Lung (tissue), 11 donors: ENCODE measurements at regions not wholly inside any gene's neighbourhood (a gene's known extent, or its start where the extent isn't known, plus 50 kb on each side); places are given as distances from the start of the nearest gene placed in this dataset.

Experiments
- ATAC-seq: fragments of 200-7000 bp; cut with Tn5 transposase; one replicate; pipeline ENCODE4 v1.9.1; 2020; ENCODE audit warnings: moderate number of reproducible peaks; ENCODE audit not compliant: insufficient read depth, low FRiP score
- DNase-seq, 3 donors: peaks; one replicate each; pipeline ENCODE4 v3.0.0-alpha.2; 2013 to 2017
- H3K27ac ChIP-seq, 2 donors: one replicate each; pipeline ENCODE4 v1.5.1; 2013; ENCODE audit warnings: mild to moderate bottlenecking in 2 of 2, moderate library complexity in 2 of 2, control low read depth in 1 of 2, inconsistent platforms in 1 of 2, low read depth in 1 of 2, low read length in 1 of 2
- H3K27me3 ChIP-seq, 3 donors: one replicate each; pipeline ENCODE4 v1.5.1; 2013; ENCODE audit warnings: low read length in 2 of 3; ENCODE audit not compliant: control insufficient read depth in 3 of 3, insufficient read depth in 3 of 3
- H3K36me3 ChIP-seq, 4 donors: one replicate each; pipeline ENCODE4 v1.5.1; 2013; ENCODE audit warnings: low read length in 4 of 4, mild to moderate bottlenecking in 1 of 4, moderate library complexity in 1 of 4; ENCODE audit not compliant: control insufficient read depth in 4 of 4, insufficient read depth in 4 of 4
- H3K4me1 ChIP-seq, 5 donors: one replicate each; pipeline ENCODE4 v1.5.1; 2013; ENCODE audit warnings: low read length in 5 of 5, mild to moderate bottlenecking in 2 of 5, moderate library complexity in 1 of 5; ENCODE audit not compliant: control insufficient read depth in 5 of 5, insufficient read depth in 5 of 5
- H3K4me3 ChIP-seq: one replicate; pipeline ENCODE4 v1.5.1; 2013; ENCODE audit warnings: mild to moderate bottlenecking, control low read depth, moderate library complexity
- H3K9ac ChIP-seq, 2 donors: one replicate each; pipeline ENCODE4 v1.5.1; 2013; ENCODE audit warnings: low read length in 2 of 2, control low read depth in 1 of 2; ENCODE audit not compliant: insufficient read depth in 1 of 2
- H3K9me3 ChIP-seq, 4 donors: one replicate each; pipeline ENCODE4 v1.5.1; 2013; ENCODE audit warnings: low read length in 3 of 4, mild to moderate bottlenecking in 1 of 4, moderate library complexity in 1 of 4; ENCODE audit not compliant: control insufficient read depth in 4 of 4, insufficient read depth in 3 of 4
- WGBS, 2 donors: extraction: QIAGEN DNeasy Blood & Tissue Kit; methylation state at CpG; one replicate each; pipeline ENCODE4 v1.1.7; 2013; 5-methylcytosine and 5-hydroxymethylcytosine counted together
- TF ChIP-seq, protein P1 (sequence below): IDR thresholded peaks from 2 replicates; pipeline ENCODE4 v1.5.1; 2012; ENCODE audit warnings: mild to moderate bottlenecking; ENCODE audit errors: control extremely low read depth, extremely low read depth
- donor health status: control.
- donor health status: control.
- donor health status: Bipolar disorder and iron deficiency.
- donor health status: healthy.
- donor health status: DM: yes; HTN: yes; CAD: no.

- no peaks in the 10 kb centered on the region for H3K27me3 ChIP-seq
- H3K27ac ChIP-seq, result no peak overlapping the region
- ATAC-seq (no peak), DNase-seq (no peak)
- 91 to 97% methylated on average over 3 of the region's 3 CpGs for WGBS, 2 donors
- TF ChIP-seq, protein P1, sequence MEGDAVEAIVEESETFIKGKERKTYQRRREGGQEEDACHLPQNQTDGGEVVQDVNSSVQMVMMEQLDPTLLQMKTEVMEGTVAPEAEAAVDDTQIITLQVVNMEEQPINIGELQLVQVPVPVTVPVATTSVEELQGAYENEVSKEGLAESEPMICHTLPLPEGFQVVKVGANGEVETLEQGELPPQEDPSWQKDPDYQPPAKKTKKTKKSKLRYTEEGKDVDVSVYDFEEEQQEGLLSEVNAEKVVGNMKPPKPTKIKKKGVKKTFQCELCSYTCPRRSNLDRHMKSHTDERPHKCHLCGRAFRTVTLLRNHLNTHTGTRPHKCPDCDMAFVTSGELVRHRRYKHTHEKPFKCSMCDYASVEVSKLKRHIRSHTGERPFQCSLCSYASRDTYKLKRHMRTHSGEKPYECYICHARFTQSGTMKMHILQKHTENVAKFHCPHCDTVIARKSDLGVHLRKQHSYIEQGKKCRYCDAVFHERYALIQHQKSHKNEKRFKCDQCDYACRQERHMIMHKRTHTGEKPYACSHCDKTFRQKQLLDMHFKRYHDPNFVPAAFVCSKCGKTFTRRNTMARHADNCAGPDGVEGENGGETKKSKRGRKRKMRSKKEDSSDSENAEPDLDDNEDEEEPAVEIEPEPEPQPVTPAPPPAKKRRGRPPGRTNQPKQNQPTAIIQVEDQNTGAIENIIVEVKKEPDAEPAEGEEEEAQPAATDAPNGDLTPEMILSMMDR, result no peak
- H3K4me1 ChIP-seq, result no peaks in the 10 kb centered on the region
- no peaks in the 10 kb centered on the region for H3K36me3 ChIP-seq
- peaks cover 0 to 3% (median 0%) of the 10 kb centered on the region in 4 donors for H3K9me3 ChIP-seq
- H3K9ac ChIP-seq, result no peak overlapping the region
- no peak overlapping the region for H3K4me3 ChIP-seq
Measured at GRCh38 chr5:101142102-101142501, 239.0 kb upstream of the ST8SIA4 start.

DNA sequence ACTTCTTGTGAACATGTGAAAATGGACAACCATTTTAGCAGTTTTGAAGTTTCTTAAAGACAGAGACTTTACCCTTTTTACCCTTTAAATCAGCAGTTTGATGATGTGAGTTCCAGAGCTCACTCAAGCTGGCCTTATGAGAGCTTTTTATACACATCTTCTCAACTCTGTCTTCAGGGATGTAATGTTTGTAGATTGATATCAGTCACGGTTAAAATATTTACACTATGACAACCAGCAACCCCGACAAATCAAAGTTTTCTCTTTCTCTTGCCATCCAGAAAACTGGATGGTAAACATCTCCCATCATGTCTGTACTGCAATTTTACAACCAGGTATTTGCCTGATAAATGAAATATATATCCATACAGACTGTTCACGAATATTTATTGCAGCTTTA lies 233.4 kb upstream of the ST8SIA4 start:
- TF ChIP-seq, protein P1, result no peak
- Histone ChIP-seq H3K9ac (no peak overlapping the region), H3K36me3 (no peaks in the 10 kb centered on the region), H3K4me1 (no peaks in the 10 kb centered on the region), H3K4me3 (no peak overlapping the region), H3K27ac (no peak overlapping the region), H3K9me3 (no peaks in the 10 kb centered on the region), H3K27me3 (no peaks in the 10 kb centered on the region)
- WGBS, 2 donors, result 58 to 73% methylated on average over 3 of the region's 3 CpGs
- DNase-seq (no peak), ATAC-seq (no peak)

GRCh38 chr5:101123363-101123762 lies 220.3 kb upstream of the ST8SIA4 start:
- H3K4me1 ChIP-seq, result no peaks in the 10 kb centered on the region
- no peak overlapping the region for H3K4me3 ChIP-seq
- no peak overlapping the region for H3K27ac ChIP-seq
- DNase-seq (no peak), ATAC-seq (no peak)
- no peaks in the 10 kb centered on the region for H3K36me3 ChIP-seq
- TF ChIP-seq, protein P1, result no peak
- no peaks in the 10 kb centered on the region for H3K27me3 ChIP-seq
- peaks cover 0 to 1% (median 0%) of the 10 kb centered on the region in 4 donors for H3K9me3 ChIP-seq
- H3K9ac ChIP-seq, result no peak overlapping the region
- WGBS, 2 donors, result 83 to 90% methylated on average over 2 of the region's 2 CpGs

DNA sequence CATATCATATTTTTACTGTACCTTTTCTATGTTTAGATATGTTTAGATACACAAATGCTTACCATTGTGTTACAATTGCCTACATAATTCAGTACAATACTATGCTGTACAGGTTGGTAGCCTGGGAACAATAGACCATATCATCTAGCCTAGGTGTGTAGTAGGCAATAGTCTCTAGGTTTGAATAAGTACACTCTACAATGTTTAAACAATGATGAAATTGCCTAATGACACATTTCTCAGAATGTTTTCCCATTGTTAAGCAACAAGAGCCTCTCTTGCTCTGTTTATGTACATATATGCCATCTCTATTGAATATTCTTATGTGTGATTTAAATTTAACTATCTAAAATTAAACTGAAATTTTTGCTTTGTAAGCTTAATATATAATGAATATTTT lies 209.6 kb upstream of the ST8SIA4 start:
- Histone ChIP-seq H3K9ac (no peak overlapping the region), H3K27me3 (no peaks in the 10 kb centered on the region), H3K36me3 (no peaks in the 10 kb centered on the region), H3K4me3 (no peak overlapping the region), H3K9me3 (no peaks in the 10 kb centered on the region), H3K4me1 (no peaks in the 10 kb centered on the region), H3K27ac (no peak overlapping the region)
- ATAC-seq (no peak), DNase-seq (no peak)
- TF ChIP-seq, protein P1, result no peak
